ENCODE measurements at regions not wholly inside any gene's neighbourhood (a gene's known extent, or its start where the extent isn't known, plus 50 kb on each side); places are given as distances from the start of the nearest gene placed in this dataset.

DNA sequence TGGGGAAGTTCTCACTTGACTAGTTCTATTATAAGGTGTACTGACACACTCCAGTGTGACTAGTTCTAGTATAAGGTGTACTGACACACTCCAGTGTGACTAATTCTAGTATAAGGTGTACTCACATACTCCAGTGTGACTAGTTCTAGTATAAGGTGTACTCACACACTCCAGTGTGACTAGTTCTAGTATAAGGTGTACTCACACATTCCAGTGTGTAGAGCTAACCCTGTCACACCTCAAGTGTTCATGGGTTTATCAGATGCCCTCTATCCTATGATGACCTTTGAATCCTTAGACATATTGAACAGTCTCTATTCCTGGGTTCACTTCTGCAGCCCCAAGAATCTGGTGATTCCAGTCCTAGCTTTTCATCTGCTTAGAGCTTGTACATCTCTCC lies 54.6 kb upstream of the MYO16 start:
- POLR2A ChIA-PET, result no interaction called here
- no peak for ATAC-seq (ENCODE audit: poor library complexity)
- no peaks in the 10 kb centered on the region for H3K9me3 Mint-ChIP-seq

DNA sequence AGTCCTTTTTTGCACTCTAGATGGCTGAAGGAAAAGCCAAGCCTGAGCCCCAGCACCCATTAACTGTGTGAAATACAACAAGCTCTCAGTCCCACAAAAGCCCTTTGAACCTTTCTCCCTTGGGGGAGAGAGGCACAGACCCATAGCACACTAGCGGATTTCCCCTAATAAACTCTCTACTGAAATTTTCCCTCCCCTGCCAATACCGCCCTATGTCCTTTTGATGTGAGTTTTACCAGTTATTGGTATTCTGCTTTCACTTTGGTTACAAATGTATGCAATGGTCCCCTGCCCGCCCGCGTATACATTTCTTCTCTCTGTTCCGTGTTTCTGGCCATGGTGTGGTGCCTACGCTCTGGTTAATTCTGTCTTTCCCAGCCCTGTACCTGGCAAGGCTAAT lies 54.0 kb upstream of the MYO16 start:
- intact Hi-C loops (cut with DNase I, micrococcal nuclease), result no loop called here
- Histone ChIP-seq H3K27ac (ENCODE audit: low read depth in 1 of 2, low read length in 2 of 2) (no peak overlapping the region), H3K4me1 (ENCODE audit: insufficient read depth, low read length) (no peaks in the 10 kb centered on the region), H3K27me3 (ENCODE audit: control insufficient read depth in 1 of 2, insufficient read depth in 2 of 2, low read length in 2 of 2) (peaks cover 0 to 2% of the 10 kb centered on the region in 2 experiments), H3K4me3 (ENCODE audit: low read length) (no peak overlapping the region), H3K9me3 (ENCODE audit: control insufficient read depth in 1 of 2, insufficient read depth in 1 of 2, low read length in 2 of 2) (no peaks in the 10 kb centered on the region), H3K36me3 (ENCODE audit: insufficient read depth, low read length) (no peaks in the 10 kb centered on the region)
- ChIA-PET CTCF (no interaction called here), POLR2A (no interaction called here)
- no peak overlapping the region for H3K27ac Mint-ChIP-seq
- ATAC-seq (ENCODE audit: poor library complexity) (no peak), DNase-seq (no peak)
- TF ChIP-seq, protein P1, sequence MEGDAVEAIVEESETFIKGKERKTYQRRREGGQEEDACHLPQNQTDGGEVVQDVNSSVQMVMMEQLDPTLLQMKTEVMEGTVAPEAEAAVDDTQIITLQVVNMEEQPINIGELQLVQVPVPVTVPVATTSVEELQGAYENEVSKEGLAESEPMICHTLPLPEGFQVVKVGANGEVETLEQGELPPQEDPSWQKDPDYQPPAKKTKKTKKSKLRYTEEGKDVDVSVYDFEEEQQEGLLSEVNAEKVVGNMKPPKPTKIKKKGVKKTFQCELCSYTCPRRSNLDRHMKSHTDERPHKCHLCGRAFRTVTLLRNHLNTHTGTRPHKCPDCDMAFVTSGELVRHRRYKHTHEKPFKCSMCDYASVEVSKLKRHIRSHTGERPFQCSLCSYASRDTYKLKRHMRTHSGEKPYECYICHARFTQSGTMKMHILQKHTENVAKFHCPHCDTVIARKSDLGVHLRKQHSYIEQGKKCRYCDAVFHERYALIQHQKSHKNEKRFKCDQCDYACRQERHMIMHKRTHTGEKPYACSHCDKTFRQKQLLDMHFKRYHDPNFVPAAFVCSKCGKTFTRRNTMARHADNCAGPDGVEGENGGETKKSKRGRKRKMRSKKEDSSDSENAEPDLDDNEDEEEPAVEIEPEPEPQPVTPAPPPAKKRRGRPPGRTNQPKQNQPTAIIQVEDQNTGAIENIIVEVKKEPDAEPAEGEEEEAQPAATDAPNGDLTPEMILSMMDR (IDR thresholded peaks at IDR 0.05), result no peak
- no peaks in the 10 kb centered on the region for H3K36me3 Mint-ChIP-seq (ENCODE audit: low read depth)
- H3K4me1 Mint-ChIP-seq (ENCODE audit: low read depth), result no peaks in the 10 kb centered on the region
- H3K9me3 Mint-ChIP-seq, result no peaks in the 10 kb centered on the region
- H3K4me3 Mint-ChIP-seq, result no peak overlapping the region
- peaks cover 6% of the 10 kb centered on the region for H3K27me3 Mint-ChIP-seq

More for the DNA sequence above, 54.6 kb upstream of the MYO16 start:
- Histone ChIP-seq H3K27ac (ENCODE audit: low read depth in 1 of 2, low read length in 2 of 2) (no peak overlapping the region), H3K9me3 (ENCODE audit: control insufficient read depth in 1 of 2, insufficient read depth in 1 of 2, low read length in 2 of 2) (no peaks in the 10 kb centered on the region), H3K36me3 (ENCODE audit: insufficient read depth, low read length) (no peaks in the 10 kb centered on the region), H3K27me3 (ENCODE audit: control insufficient read depth in 1 of 2, insufficient read depth in 2 of 2, low read length in 2 of 2) (peaks cover 0 to 2% of the 10 kb centered on the region in 2 experiments), H3K4me1 (ENCODE audit: insufficient read depth, low read length) (no peaks in the 10 kb centered on the region), H3K4me3 (ENCODE audit: low read length) (no peak overlapping the region)
- Mint-ChIP-seq H3K4me1 (ENCODE audit: low read depth) (no peaks in the 10 kb centered on the region), H3K27ac (no peak overlapping the region), H3K4me3 (no peak overlapping the region), H3K27me3 (peaks cover 10% of the 10 kb centered on the region), H3K36me3 (ENCODE audit: low read depth) (no peaks in the 10 kb centered on the region)
- intact Hi-C loops (cut with DNase I, micrococcal nuclease), result no loop called here
- CTCF ChIA-PET, result no interaction called here
- TF ChIP-seq, protein P1 (IDR thresholded peaks at IDR 0.05), result no peak
- no peak for DNase-seq

Measured in CD4-positive, alpha-beta T cell (primary cell).